Brain microvascular endothelial cell (primary cell): ENCODE measurements at regions not wholly inside any gene's neighbourhood (a gene's known extent, or its start where the extent isn't known, plus 50 kb on each side); places are given as distances from the start of the nearest gene placed in this dataset.

Experiments used
- DNase-seq: peaks from one replicate; pipeline ENCODE4 v3.0.0-alpha.2; 2020
- H3K27ac ChIP-seq: fragments of 250-450 bp; sonication (Bioruptor Pico); 2 replicates; pipeline ENCODE4 v1.5.1; 2020; ENCODE audit warnings: mild to moderate bottlenecking, moderate library complexity
- H3K27me3 ChIP-seq: fragments of 250-450 bp; sonication (Bioruptor Pico); replicated peaks from 2 replicates; pipeline ENCODE4 v1.5.1; 2020; ENCODE audit warnings: mild to moderate bottlenecking
- H3K36me3 ChIP-seq: fragments of 250-450 bp; sonication (Bioruptor Pico); replicated peaks from 2 replicates; pipeline ENCODE4 v1.5.1; 2020; ENCODE audit warnings: mild to moderate bottlenecking
- H3K4me3 ChIP-seq: 2 replicates; pipeline ENCODE4 v1.5.1; 2011; ENCODE audit warnings: low read depth, mild to moderate bottlenecking, control low read depth, low read length, moderate library complexity
- CTCF ChIP-seq: IDR thresholded peaks from 2 replicates; pipeline ENCODE4 v1.5.1; 2011; ENCODE audit warnings: low read depth, mild to moderate bottlenecking, moderate library complexity, low read length, control low read depth, inconsistent platforms; ENCODE audit errors: missing control alignments
- in situ Hi-C: cut with HindIII; loops from 2 replicates; pipeline ENCODE4 v1.10.0; 2017; ENCODE audit warnings: low sequenced_read_pairs, low pct_ligation_motif_present

GRCh38 chr3:87607234-87607633 is 330.9 kb upstream of the POU1F1 start:
- H3K27ac ChIP-seq, result no peak overlapping the region
- H3K4me3 ChIP-seq, result no peak overlapping the region
- in situ Hi-C loops, result no loop called here

DNA sequence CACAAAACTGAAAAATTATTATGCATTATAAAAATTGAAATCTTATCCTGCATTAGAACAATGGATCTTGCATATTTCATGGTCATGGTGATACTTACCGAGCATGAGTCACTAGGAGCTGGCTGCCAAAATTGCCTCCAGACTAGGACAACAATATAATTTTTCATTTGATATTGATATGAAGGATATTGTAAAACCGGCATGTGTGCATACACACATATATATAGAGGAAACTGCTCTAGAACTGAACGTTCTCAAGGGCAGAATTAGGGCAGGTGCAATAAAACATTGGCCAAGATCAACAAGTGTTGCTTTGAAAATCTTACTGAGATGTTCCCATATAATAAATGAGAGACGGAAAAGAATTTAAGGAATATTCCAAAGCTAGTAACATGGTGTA is 319.4 kb upstream of the POU1F1 start:
- Histone ChIP-seq H3K4me3 (no peak overlapping the region), H3K36me3 (no peaks in the 10 kb centered on the region), H3K27ac (no peak overlapping the region), H3K27me3 (no peaks in the 10 kb centered on the region)
- DNase-seq, result peak; percentile 24
- in situ Hi-C loops, result no loop called here
- no peak for TF ChIP-seq CTCF

More at GRCh38 chr3:87607234-87607633, 330.9 kb upstream of the POU1F1 start:
- no peak for TF ChIP-seq CTCF
- H3K27me3 ChIP-seq, result no peaks in the 10 kb centered on the region
- DNase-seq, result no peak
- no peaks in the 10 kb centered on the region for H3K36me3 ChIP-seq

DNA sequence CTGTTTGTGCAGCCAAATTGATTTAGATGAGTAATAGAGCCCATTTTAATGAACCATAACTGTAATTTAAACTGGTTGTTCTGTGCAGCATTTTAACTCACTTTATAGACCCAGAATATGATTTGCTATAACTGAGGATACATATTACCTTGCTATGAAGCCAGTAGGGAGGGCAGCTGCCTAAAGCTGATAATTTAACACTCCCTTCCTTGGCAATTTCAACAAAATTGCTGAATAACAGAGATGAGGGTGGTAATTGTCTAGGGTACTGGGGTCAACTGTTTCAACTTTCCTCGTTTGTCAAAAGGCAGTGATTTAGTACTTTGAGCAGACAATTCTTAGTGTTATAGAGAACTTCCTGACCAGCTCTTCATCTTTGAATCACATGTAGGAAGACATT is 304.9 kb upstream of the POU1F1 start:
- H3K4me3 ChIP-seq, result no peak overlapping the region
- H3K27ac ChIP-seq, result no peak overlapping the region
- no peaks in the 10 kb centered on the region for H3K36me3 ChIP-seq
- no peaks in the 10 kb centered on the region for H3K27me3 ChIP-seq
- in situ Hi-C loops, result no loop called here
- no peak for DNase-seq
- no peak for TF ChIP-seq CTCF

DNA sequence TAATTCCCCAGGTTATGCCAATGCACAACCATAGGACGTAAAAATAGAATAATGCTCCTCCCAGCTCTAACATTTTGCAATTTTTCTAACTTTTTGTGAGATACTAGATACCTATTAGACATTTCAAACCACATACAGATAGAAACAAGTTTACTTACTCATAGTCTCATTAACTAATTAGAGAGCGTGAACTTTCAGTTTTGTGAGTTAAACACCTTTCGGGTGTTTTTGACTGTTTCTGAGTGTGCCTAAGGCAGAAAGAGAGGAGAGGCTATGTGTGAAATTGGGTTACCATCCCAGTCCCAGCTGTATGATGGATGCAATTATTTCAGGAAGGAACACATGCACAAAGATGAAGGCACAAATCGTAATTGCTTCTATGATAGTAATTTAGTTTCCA is 300.4 kb upstream of the POU1F1 start:
- Histone ChIP-seq H3K36me3 (no peaks in the 10 kb centered on the region), H3K27me3 (no peaks in the 10 kb centered on the region), H3K27ac (no peak overlapping the region), H3K4me3 (no peak overlapping the region)
- TF ChIP-seq CTCF, result no peak
- no peak for DNase-seq
- in situ Hi-C loops, result no loop called here

DNA sequence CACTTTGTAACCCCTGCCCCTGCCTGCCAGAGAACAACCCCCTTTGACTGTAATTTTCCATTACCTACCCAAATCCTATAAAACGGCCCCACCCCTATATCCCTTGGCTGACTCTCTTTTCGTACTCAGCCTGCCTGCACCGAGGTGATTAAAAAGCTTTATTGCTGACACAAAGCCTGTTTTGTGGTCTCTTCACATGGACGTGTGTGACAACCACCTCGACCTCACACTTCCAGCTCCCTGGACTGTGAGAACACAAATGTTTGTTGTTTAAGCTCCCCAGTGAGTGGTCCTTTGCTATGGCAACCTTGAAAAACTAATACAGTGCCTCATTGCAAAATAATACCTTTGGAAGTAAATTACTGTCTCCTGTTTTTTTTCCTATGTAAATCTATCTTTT is 299.2 kb upstream of the POU1F1 start:
- TF ChIP-seq CTCF, result no peak
- H3K27ac ChIP-seq, result no peak overlapping the region
- no peak for DNase-seq
- H3K4me3 ChIP-seq, result no peak overlapping the region
- in situ Hi-C loops, result no loop called here
- H3K36me3 ChIP-seq, result no peaks in the 10 kb centered on the region
- H3K27me3 ChIP-seq, result no peaks in the 10 kb centered on the region

DNA sequence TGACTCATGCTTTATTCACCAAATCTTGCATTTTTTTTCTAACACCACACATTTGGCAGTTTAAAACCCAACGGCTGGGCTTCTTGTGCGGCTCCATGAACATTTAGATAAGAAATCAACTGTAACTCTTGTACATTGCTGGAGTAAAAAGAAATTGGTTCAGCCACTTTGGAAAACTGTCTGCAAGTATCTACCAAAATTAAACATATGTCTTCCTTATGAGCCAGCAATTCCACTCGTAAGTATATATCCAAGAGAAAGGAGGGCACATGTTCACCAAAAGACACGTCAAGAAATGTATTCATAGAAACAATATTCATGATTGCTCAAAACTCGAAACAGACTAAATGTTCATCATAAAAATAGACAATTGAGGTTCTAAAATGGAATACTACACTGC is 291.9 kb upstream of the POU1F1 start:
- Histone ChIP-seq H3K4me3 (no peak overlapping the region), H3K36me3 (no peaks in the 10 kb centered on the region), H3K27me3 (no peaks in the 10 kb centered on the region), H3K27ac (no peak overlapping the region)
- DNase-seq, result no peak
- in situ Hi-C loops, result no loop called here
- no peak for TF ChIP-seq CTCF
